ENCODE measurements at regions not wholly inside any gene's neighbourhood (a gene's known extent, or its start where the extent isn't known, plus 50 kb on each side); places are given as distances from the start of the nearest gene placed in this dataset.

GRCh38 chr11:119889728-119890280 lies 160.8 kb upstream of the NECTIN1 start:
- H3K27ac ChIP-seq, result no peak overlapping the region
- H3K4me1 ChIP-seq, result no peaks in the 10 kb centered on the region
- intact Hi-C loops (cut with DNase I), result no loop called here
- no peak for ATAC-seq
- H3K36me3 ChIP-seq (replicated peaks in 1 of 2; ENCODE audit: insufficient read depth in 1 of 2, low read depth in 2 of 2), result no peaks in the 10 kb centered on the region
- no peaks in the 10 kb centered on the region for H3K27me3 ChIP-seq
- H3K9me3 ChIP-seq, result no peaks in the 10 kb centered on the region
- no peak overlapping the region for H3K4me3 ChIP-seq
- no peak for TF ChIP-seq POLR2A (IDR thresholded peaks at IDR 0.05)
- no peak for TF ChIP-seq CTCF (IDR thresholded peaks at IDR 0.05)
- WGBS, 2 donors, result 53 to 78% methylated on average over 4 of the region's 4 CpGs
- DNase-seq, result no peak

- H3K9me3 ChIP-seq, result no peaks in the 10 kb centered on the region
- H3K27ac ChIP-seq, result no peak overlapping the region
- no peaks in the 10 kb centered on the region for H3K36me3 ChIP-seq (replicated peaks in 1 of 2; ENCODE audit: insufficient read depth in 1 of 2, low read depth in 2 of 2)
- whole genome bisulfite sequencing, 2 donors, result 71 to 78% methylated on average over 5 of the region's 5 CpGs
- TF ChIP-seq CTCF (IDR thresholded peaks at IDR 0.05) (no peak), POLR2A (IDR thresholded peaks at IDR 0.05) (no peak)
- no peaks in the 10 kb centered on the region for H3K27me3 ChIP-seq
- ATAC-seq, result no peak
- no peak for DNase-seq
- no peaks in the 10 kb centered on the region for H3K4me1 ChIP-seq
- intact Hi-C loops (cut with DNase I), result no loop called here
- no peak overlapping the region for H3K4me3 ChIP-seq
Measured at GRCh38 chr11:119889111-119889510, 160.1 kb upstream of the NECTIN1 start.

GRCh38 chr11:119888119-119888518 lies 159.1 kb upstream of the NECTIN1 start:
- DNase-seq (no peak), ATAC-seq (no peak)
- Histone ChIP-seq H3K4me1 (no peaks in the 10 kb centered on the region), H3K9me3 (no peaks in the 10 kb centered on the region), H3K27me3 (no peaks in the 10 kb centered on the region), H3K36me3 (replicated peaks in 1 of 2; ENCODE audit: insufficient read depth in 1 of 2, low read depth in 2 of 2) (no peaks in the 10 kb centered on the region), H3K4me3 (no peak overlapping the region), H3K27ac (no peak overlapping the region)
- TF ChIP-seq POLR2A (IDR thresholded peaks at IDR 0.05), result no peak
- TF ChIP-seq CTCF (IDR thresholded peaks at IDR 0.05), result no peak
- intact Hi-C loops (cut with DNase I), result no loop called here
- 68 to 73% methylated on average over 5 of the region's 5 CpGs for WGBS, 2 donors

GRCh38 chr11:119886667-119887230 lies 157.7 kb upstream of the NECTIN1 start:
- WGBS, 2 donors, result 88% methylated on average over 9 to 11 of the region's 11 CpGs
- intact Hi-C loops (cut with DNase I), result no loop called here
- Histone ChIP-seq H3K36me3 (replicated peaks in 1 of 2; ENCODE audit: insufficient read depth in 1 of 2, low read depth in 2 of 2) (no peaks in the 10 kb centered on the region), H3K4me3 (no peak overlapping the region), H3K27ac (no peak overlapping the region), H3K9me3 (no peaks in the 10 kb centered on the region), H3K4me1 (no peaks in the 10 kb centered on the region), H3K27me3 (no peaks in the 10 kb centered on the region)
- DNase-seq (no peak), ATAC-seq (no peak)
- no peak for TF ChIP-seq CTCF (IDR thresholded peaks at IDR 0.05)
